Skeletal muscle satellite cell (primary cell): ENCODE measurements at regions not wholly inside any gene's neighbourhood (a gene's known extent, or its start where the extent isn't known, plus 50 kb on each side); places are given as distances from the start of the nearest gene placed in this dataset.

Experiments
- H3K27me3 ChIP-seq: 2 replicates; pipeline ENCODE4 v1.7.0; 2013; ENCODE audit warnings: low read length; ENCODE audit not compliant: control insufficient read depth, insufficient read depth
- H3K36me3 ChIP-seq: 2 replicates; pipeline ENCODE4 v1.7.0; 2013; ENCODE audit warnings: mild to moderate bottlenecking, control low read depth, low read length; ENCODE audit not compliant: insufficient read depth
- H3K4me1 ChIP-seq: 2 replicates; pipeline ENCODE4 v1.7.0; 2013; ENCODE audit warnings: low read length; ENCODE audit not compliant: control insufficient read depth, insufficient read depth
- H3K4me2 ChIP-seq: 2 replicates; pipeline ENCODE4 v1.7.0; 2013; ENCODE audit warnings: mild to moderate bottlenecking, low read length
- H3K4me3 ChIP-seq: 2 replicates; pipeline ENCODE4 v1.7.0; 2013; ENCODE audit warnings: low read length
- H3K9ac ChIP-seq: 2 replicates; pipeline ENCODE4 v1.7.0; 2013; ENCODE audit warnings: mild to moderate bottlenecking, low read depth, low read length, moderate library complexity
- H3K9me3 ChIP-seq: replicated peaks from 2 replicates; pipeline ENCODE4 v1.7.0; 2013; ENCODE audit warnings: mild to moderate bottlenecking, control low read depth, low read length

DNA sequence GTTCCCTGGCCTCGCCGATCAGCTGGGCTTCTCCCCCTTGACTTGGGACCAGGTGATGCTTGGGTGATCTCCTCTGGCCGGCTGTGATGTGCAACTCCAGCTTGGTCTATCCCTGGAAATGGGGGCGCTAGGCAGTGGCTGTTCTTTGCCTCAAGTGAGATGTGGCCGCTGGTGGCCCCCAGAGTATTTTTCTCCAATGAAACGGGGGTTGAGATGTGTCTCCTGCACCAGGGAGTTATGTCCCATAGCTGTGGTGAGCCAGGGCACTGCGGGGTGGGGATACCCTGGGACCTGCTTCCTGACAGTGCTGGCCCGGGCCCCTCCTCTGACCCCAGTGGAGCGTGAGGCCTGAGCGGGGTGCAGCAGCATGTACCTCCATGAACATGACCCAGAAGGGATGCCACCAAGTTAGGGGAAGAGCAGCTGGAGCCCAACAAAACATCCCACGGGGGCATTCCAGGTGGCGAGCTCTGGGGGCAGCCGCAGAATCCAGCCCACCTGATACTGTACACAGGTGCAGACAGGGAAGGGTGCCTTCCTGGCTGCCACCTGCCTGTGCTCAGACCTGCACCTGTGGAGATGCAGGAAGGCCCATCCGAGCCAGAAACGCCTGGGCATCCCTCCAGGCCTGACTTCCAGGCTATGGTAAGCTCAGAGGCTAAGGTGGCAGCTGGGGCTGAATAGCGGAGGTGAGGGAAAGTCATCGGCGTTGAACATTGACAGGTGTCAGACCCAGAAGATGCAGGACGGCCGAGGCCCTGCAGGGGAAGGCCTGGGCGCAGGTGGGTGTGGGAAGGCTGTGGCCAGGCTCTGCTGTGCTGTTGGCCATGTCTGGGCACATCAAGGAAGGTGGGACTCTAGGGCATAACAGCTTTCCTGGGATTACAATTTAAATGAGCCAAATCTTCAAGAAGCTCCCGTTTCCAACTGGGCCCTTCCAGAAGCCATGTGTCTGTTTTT is 97.3 kb downstream of the CTTN start:
- Histone ChIP-seq H3K4me1 (no peaks in the 10 kb centered on the region), H3K9me3 (peaks cover 11% of the 10 kb centered on the region), H3K36me3 (no peaks in the 10 kb centered on the region), H3K27me3 (peaks cover 20% of the 10 kb centered on the region), H3K4me2 (no peak overlapping the region), H3K4me3 (no peak overlapping the region), H3K9ac (no peak overlapping the region)

DNA sequence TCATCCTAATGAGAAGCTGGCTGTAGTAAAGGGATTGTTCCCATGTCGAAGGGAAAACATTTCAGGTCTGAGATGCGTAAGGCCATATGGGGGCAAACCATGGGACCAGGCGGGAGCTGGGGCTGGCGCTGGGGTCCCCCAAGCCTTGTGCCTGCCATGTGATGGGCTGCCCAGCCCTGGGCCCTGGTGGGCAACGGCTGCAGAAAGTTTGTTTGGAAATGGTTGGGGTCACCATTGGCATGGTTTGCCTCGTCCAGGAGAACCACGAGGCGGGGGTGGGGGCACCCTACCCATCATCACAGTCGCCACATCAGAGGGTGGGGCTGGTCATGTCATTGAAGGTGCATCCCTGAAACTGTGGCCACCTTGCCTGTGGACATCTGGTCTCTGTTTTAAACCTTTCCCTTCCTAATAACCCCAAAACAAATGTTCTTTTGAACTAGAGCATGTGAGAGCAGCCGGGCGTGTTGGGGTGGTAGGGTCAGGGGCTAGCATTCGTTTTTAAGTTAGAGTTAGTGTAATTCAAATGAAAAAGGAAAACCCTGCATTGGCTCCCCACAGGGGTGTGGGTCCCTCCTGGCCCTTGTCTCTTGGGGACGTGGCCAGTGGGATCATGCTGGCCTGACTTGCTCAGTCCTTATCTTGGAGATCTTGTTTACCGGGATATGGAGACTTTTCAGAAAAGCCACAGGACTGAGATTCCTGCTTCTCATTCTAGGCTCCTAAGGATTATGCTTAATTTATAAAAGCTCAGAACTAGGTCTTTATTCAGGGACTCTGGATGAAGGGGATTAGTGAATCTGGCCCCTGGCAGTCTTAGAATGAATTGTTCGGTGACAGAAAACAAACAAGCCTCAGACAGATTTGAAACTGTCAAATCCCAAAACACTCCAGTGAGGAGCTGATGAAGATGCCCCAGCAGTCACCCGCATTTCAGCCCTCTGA is 98.5 kb downstream of the CTTN start:
- no peak overlapping the region for H3K9ac ChIP-seq
- H3K9me3 ChIP-seq = peaks cover under 1% of the 10 kb centered on the region

DNA sequence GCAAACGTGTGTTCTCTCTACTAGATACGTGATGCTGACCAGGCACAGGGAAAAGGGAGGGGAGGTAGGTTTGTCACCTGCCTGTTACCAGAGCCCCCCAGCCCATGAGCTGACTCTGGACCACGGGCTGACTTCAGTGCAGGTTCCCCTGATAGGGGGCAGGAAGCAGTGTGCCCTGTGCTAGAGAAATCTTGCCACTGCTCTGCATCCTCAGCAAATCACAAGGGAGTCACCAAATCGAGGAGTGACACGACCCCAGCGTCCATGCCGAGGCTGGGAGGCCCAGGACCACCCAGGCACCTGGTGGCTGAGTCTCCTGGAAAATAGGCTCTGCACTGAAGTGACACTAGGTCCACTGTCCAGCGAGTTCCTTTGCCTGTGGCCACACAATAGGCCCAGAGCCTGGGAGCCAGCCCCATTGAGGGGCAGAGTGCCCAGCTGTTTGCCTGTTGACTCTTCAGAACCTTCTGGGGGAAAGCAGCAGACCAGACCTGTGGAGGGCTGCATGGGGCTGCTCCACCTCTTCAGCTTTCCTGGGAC is 99.3 kb downstream of the CTTN start:
- H3K36me3 ChIP-seq = no peaks in the 10 kb centered on the region
- H3K9ac ChIP-seq = no peak overlapping the region
- peaks cover 20% of the 10 kb centered on the region for H3K27me3 ChIP-seq
- no peaks in the 10 kb centered on the region for H3K4me1 ChIP-seq
- no peak overlapping the region for H3K4me3 ChIP-seq
- no peaks in the 10 kb centered on the region for H3K9me3 ChIP-seq
- H3K4me2 ChIP-seq = no peak overlapping the region

More for the DNA sequence above, 98.5 kb downstream of the CTTN start:
- Histone ChIP-seq H3K36me3 (no peaks in the 10 kb centered on the region), H3K4me3 (no peak overlapping the region), H3K4me1 (no peaks in the 10 kb centered on the region), H3K4me2 (no peak overlapping the region), H3K27me3 (peaks cover 20% of the 10 kb centered on the region)

DNA sequence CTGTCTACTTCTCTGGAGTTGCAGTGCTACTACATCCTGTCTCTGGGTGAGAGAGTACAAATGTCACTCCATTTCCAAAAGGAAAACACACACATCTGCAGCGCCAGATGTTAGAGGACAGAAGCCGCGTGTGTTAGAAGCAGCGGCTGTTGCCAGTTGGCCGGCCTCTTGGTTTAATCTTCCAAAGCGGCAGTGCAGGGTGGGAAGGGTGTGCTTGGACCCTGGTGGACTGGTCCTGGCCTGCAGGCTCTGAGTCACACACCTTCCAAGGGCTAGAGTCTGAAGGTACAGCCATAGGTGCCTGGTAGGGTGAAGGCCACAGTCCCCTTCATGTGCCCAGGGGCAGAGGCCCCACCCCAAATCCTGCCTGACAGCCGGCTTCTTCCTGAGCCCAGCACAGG is 99.8 kb downstream of the CTTN start:
- Histone ChIP-seq H3K9ac (no peak overlapping the region), H3K4me2 (no peak overlapping the region), H3K27me3 (peaks cover 21% of the 10 kb centered on the region), H3K36me3 (no peaks in the 10 kb centered on the region), H3K4me3 (no peak overlapping the region), H3K9me3 (no peaks in the 10 kb centered on the region), H3K4me1 (no peaks in the 10 kb centered on the region)

DNA sequence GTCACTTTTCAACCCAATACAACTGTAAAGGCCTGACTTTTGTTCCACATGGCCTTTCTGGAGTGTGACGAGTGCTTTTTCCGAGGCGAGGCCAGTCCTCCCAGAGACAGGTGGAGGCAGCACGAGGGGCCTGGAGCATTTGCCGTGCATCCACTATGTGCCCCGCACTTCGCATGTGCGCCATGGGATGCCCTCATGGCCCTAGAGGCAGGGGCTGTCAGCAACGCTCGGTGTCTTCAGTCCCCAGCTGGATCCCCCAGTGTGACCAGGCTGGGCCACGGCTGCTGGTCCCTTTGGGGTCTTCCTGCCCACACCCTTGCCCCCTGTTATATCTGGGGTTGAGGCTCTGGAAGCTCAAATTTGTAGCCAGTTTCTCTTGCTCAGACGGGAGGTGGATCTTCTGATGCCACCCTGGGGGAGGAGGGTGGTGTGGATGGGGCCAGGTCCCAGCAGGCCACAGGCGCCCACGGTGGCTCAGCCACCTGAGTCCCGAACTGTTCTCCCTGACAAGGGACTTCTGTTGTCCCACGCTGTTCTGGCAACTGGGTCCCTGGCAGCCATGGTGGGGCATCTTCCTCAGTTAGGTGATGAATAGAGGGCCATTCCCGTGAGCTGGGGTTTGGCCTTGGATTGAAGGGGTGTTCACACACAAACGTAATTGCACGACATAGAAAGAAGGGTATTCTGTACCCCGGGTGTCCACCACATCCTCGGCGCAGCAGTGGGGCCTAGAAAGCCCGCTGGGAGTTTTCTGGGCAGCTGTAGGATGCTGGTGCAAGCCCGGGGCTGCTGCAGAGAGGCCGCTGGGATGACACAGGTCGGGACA is 100.9 kb downstream of the CTTN start:
- Histone ChIP-seq H3K4me2 (no peak overlapping the region), H3K9ac (no peak overlapping the region), H3K36me3 (no peaks in the 10 kb centered on the region), H3K4me1 (no peaks in the 10 kb centered on the region), H3K4me3 (no peak overlapping the region), H3K9me3 (no peaks in the 10 kb centered on the region), H3K27me3 (peaks cover 28% of the 10 kb centered on the region)

DNA sequence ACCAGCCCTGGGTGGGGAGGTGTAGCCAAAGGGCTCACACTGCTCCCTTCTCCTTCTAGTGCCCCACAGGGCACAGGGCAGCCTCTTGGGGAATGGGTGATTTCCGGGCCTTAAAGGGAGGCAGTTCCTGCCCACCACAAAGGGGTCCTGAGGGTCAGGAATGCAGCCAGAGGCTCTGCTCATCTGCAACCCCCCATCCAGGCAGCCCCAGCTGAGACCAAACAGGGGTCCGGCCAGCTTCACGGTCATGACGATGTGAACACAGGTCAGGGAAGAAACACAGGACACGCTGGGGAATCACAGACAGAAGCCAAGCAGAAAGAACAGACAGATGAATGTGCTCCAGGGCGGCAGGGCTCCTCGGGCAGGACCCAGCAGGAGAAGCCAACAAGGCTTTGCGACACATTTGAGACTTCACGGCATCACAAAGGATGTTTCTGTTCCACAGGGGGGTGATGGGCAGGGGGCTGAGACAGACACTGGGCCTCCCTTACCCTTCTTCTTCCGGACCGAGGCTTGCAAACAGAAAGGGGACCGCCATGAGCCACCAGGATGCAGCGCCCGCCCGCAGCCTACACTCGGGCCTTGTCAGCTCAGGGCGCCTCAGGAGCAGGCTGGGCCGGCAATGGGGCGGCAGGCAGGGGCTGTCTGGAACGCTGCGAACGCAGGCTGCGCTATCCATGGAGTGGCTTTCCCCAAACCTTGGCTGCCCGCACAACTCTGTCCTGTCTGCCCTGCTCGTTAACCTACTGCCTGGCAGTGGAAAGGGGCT is 101.9 kb downstream of the CTTN start:
- H3K4me3 ChIP-seq = no peak overlapping the region
- H3K4me2 ChIP-seq = no peak overlapping the region
- H3K9ac ChIP-seq = no peak overlapping the region
- no peaks in the 10 kb centered on the region for H3K4me1 ChIP-seq
- H3K9me3 ChIP-seq = no peaks in the 10 kb centered on the region
- H3K27me3 ChIP-seq = peaks cover 38% of the 10 kb centered on the region
- no peaks in the 10 kb centered on the region for H3K36me3 ChIP-seq

DNA sequence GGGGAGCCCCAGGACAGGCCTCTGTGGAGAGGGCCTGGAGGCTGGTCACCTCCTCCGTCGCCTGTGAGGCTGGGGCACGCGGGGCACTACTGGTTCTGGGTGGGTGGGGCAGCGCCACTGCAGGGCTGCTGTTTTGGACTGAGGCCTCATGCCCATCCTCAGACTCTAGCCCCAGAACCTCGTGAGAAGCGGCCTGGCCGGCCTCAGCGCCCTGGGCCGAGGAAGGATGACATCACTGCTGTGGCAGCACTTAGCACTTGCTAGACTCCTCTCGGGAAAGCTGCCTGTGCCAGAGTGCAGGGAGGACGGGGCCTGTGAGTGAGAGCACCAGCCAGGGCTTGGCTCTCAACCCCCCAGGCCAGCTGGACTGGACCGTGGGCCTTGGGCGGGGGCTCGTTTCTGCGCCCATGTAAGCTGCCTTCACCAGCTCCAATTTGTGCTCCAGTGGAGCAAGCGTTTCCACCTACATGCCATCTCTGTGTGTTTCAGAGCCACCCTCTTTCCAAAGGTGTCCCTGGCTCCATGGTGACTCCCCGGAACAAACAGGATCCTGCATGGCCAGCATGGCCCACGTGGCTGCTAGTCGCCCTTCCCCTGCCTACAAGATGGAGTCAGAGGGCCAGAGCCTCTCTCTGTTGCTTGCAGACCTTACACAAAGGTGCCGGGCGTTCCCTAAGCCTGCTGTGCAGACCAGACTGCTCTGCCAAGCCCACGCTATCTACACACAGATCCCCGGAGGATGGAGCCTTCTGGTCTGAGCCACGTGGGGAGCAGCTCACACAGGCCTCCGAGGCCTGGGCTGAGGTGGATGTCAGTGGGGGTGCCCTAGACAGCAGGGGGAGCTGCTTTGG is 102.9 kb downstream of the CTTN start:
- H3K4me3 ChIP-seq = no peak overlapping the region
- no peaks in the 10 kb centered on the region for H3K36me3 ChIP-seq
- no peak overlapping the region for H3K9ac ChIP-seq
- no peaks in the 10 kb centered on the region for H3K4me1 ChIP-seq
- no peak overlapping the region for H3K4me2 ChIP-seq
- H3K27me3 ChIP-seq = peaks cover 49% of the 10 kb centered on the region
- H3K9me3 ChIP-seq = no peaks in the 10 kb centered on the region

DNA sequence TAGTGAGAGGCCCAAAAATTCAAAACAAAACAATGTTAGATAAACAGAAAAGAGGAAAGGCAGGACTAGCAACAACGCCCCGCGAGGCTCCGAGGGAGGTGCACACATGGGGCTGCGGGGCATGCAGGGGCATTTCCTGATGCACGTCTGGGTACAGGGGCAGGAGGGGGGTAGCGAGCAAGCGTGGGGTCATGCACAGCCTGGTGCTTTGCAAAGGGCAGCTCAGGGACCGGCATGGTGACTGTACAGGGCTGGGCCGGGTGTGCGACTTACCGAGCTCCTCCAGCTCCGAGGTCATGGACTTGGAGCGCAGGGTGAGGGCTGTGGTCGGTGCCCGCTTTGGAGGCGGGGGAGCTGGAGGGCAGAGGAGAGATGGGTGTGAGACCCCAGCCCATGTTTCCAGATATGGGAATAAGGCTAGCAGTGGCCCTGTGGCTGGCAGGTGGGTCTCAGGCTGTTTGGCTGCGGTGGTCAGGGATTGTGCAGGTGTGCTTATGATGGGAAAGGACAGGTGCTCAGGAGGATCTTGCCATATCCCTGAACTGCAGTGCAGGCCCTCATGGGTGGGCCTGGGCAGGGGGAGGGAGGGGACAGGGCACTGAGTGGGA is 103.7 kb downstream of the CTTN start:
- Histone ChIP-seq H3K27me3 (peaks cover 52% of the 10 kb centered on the region), H3K4me2 (no peak overlapping the region), H3K9me3 (no peaks in the 10 kb centered on the region), H3K4me3 (no peak overlapping the region), H3K36me3 (no peaks in the 10 kb centered on the region), H3K9ac (no peak overlapping the region), H3K4me1 (no peaks in the 10 kb centered on the region)

DNA sequence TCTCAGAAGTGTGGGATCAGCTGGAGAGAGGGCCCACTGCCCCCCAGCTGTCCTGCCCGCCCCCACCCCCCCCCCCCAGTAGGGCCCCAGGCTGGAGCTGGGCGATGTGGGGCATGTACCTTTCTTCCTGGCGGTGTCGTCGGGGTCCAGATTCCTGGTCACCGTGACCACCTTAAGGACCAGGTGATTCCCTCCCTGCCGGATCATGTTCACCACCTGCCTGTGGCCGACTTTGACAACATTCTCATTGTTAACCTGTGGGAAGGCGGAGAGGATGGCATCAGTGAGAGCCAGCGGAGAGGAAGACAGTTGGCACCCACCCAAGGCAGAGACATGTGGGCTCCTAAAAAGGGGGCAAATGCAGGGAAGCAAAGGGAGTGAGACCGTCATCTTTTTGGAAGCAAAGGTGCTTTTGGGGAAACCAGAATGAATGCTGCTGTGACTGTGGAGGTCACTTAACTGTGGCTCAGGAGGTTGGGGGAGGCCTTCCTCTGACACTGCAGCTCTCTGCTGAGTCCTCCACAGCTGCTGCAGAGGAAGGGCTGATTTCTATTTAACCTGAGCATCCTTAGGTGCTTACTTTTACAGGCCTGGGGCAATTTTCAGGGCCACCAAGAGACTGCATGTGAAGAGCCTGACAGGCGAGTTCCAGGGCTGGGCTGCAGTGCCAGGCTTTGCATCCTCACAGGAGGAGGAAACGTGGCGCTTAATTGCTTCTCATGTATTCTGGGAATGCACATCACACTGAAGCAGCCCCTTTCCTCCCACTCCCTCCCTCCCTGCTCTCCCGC is 104.5 kb downstream of the CTTN start:
- Histone ChIP-seq H3K4me1 (no peaks in the 10 kb centered on the region), H3K9ac (no peak overlapping the region), H3K9me3 (no peaks in the 10 kb centered on the region), H3K4me2 (no peak overlapping the region), H3K4me3 (no peak overlapping the region), H3K27me3 (peaks cover 53% of the 10 kb centered on the region), H3K36me3 (no peaks in the 10 kb centered on the region)
